ENCODE measurements at regions not wholly inside any gene's neighbourhood (a gene's known extent, or its start where the extent isn't known, plus 50 kb on each side); places are given as distances from the start of the nearest gene placed in this dataset.

GRCh38 chr1:234943836-234944402 lies 184.7 kb downstream of the TOMM20 start:
- no peaks in the 10 kb centered on the region for H3K27me3 Mint-ChIP-seq (ENCODE audit: low read depth, unreplicated experiment)
- FAIRE-seq = no peak

GRCh38 chr1:234942879-234943506 lies 185.6 kb downstream of the TOMM20 start:
- Mint-ChIP-seq H3K36me3 (ENCODE audit: low read depth, unreplicated experiment) (no peaks in the 10 kb centered on the region), H3K4me3 (ENCODE audit: unreplicated experiment) (no peak overlapping the region), H3K27ac (ENCODE audit: unreplicated experiment) (no peak overlapping the region), H3K4me1 (ENCODE audit: low read depth, unreplicated experiment) (no peaks in the 10 kb centered on the region), H3K9me3 (ENCODE audit: unreplicated experiment) (no peaks in the 10 kb centered on the region), H3K27me3 (ENCODE audit: low read depth, unreplicated experiment) (no peaks in the 10 kb centered on the region)
- Histone ChIP-seq H3K36me3 (ENCODE audit: insufficient read depth, low read length) (no peaks in the 10 kb centered on the region), H3K9ac (ENCODE audit: low read length) (no peak overlapping the region), H3K4me3 (ENCODE audit: insufficient read depth, low read depth, low read length) (no peak overlapping the region), H4K20me1 (ENCODE audit: insufficient read depth, low read length) (no peaks in the 10 kb centered on the region), H3K79me2 (ENCODE audit: insufficient read depth, low read length) (no peaks in the 10 kb centered on the region), H3K9me3 (ENCODE audit: insufficient read depth, low read depth, low read length) (no peaks in the 10 kb centered on the region), H2AFZ (ENCODE audit: low read depth, low read length) (no peak overlapping the region), H3K27me3 (ENCODE audit: insufficient read depth, low read length) (no peaks in the 10 kb centered on the region), H3K4me1 (ENCODE audit: insufficient read depth, low read length) (no peaks in the 10 kb centered on the region), H3K4me2 (ENCODE audit: low read length) (no peak overlapping the region), H3K27ac (ENCODE audit: low read depth, low read length) (no peak overlapping the region)
- FAIRE-seq (no peak), DNase-seq (ENCODE audit: low read depth) (no peak)
- TF ChIP-seq EZH2 (IDR thresholded peaks at IDR 0.05; ENCODE audit: insufficient read depth, low read length) = no peak
- no peak for TF ChIP-seq CTCF (IDR thresholded peaks at IDR 0.05; ENCODE audit: insufficient read depth, low read depth, low read length)

More at GRCh38 chr1:234943836-234944402, 184.7 kb downstream of the TOMM20 start:
- Histone ChIP-seq H3K36me3 (ENCODE audit: insufficient read depth, low read length) (no peaks in the 10 kb centered on the region), H3K27ac (ENCODE audit: low read depth, low read length) (no peak overlapping the region), H3K27me3 (ENCODE audit: insufficient read depth, low read length) (no peaks in the 10 kb centered on the region), H3K4me2 (ENCODE audit: low read length) (no peak overlapping the region), H3K79me2 (ENCODE audit: insufficient read depth, low read length) (no peaks in the 10 kb centered on the region), H4K20me1 (ENCODE audit: insufficient read depth, low read length) (no peaks in the 10 kb centered on the region), H2AFZ (ENCODE audit: low read depth, low read length) (no peak overlapping the region), H3K9ac (ENCODE audit: low read length) (no peak overlapping the region), H3K4me3 (ENCODE audit: insufficient read depth, low read depth, low read length) (no peak overlapping the region), H3K9me3 (ENCODE audit: insufficient read depth, low read depth, low read length) (no peaks in the 10 kb centered on the region), H3K4me1 (ENCODE audit: insufficient read depth, low read length) (no peaks in the 10 kb centered on the region)
- H3K4me1 Mint-ChIP-seq (ENCODE audit: low read depth, unreplicated experiment) = no peaks in the 10 kb centered on the region
- H3K9me3 Mint-ChIP-seq (ENCODE audit: unreplicated experiment) = no peaks in the 10 kb centered on the region
- H3K4me3 Mint-ChIP-seq (ENCODE audit: unreplicated experiment) = no peak overlapping the region
- no peak for DNase-seq (ENCODE audit: low read depth)
- H3K36me3 Mint-ChIP-seq (ENCODE audit: low read depth, unreplicated experiment) = no peaks in the 10 kb centered on the region
- H3K27ac Mint-ChIP-seq (ENCODE audit: unreplicated experiment) = no peak overlapping the region
- no peak for TF ChIP-seq CTCF (IDR thresholded peaks at IDR 0.05; ENCODE audit: insufficient read depth, low read depth, low read length)
- no peak for TF ChIP-seq EZH2 (IDR thresholded peaks at IDR 0.05; ENCODE audit: insufficient read depth, low read length)

- no peaks in the 10 kb centered on the region for H3K36me3 Mint-ChIP-seq (ENCODE audit: low read depth, unreplicated experiment)
- no peak for FAIRE-seq
- Histone ChIP-seq H3K27me3 (ENCODE audit: insufficient read depth, low read length) (no peaks in the 10 kb centered on the region), H3K9me3 (ENCODE audit: insufficient read depth, low read depth, low read length) (no peaks in the 10 kb centered on the region), H3K27ac (ENCODE audit: low read depth, low read length) (no peak overlapping the region), H3K4me2 (ENCODE audit: low read length) (no peak overlapping the region), H3K4me1 (ENCODE audit: insufficient read depth, low read length) (no peaks in the 10 kb centered on the region), H2AFZ (ENCODE audit: low read depth, low read length) (no peak overlapping the region), H4K20me1 (ENCODE audit: insufficient read depth, low read length) (no peaks in the 10 kb centered on the region), H3K4me3 (ENCODE audit: insufficient read depth, low read depth, low read length) (no peak overlapping the region), H3K9ac (ENCODE audit: low read length) (no peak overlapping the region), H3K79me2 (ENCODE audit: insufficient read depth, low read length) (no peaks in the 10 kb centered on the region), H3K36me3 (ENCODE audit: insufficient read depth, low read length) (no peaks in the 10 kb centered on the region)
- no peaks in the 10 kb centered on the region for H3K4me1 Mint-ChIP-seq (ENCODE audit: low read depth, unreplicated experiment)
- peak; percentile 71 for DNase-seq (ENCODE audit: low read depth)
- H3K9me3 Mint-ChIP-seq (ENCODE audit: unreplicated experiment) = no peaks in the 10 kb centered on the region
- H3K27me3 Mint-ChIP-seq (ENCODE audit: low read depth, unreplicated experiment) = no peaks in the 10 kb centered on the region
- no peak overlapping the region for H3K27ac Mint-ChIP-seq (ENCODE audit: unreplicated experiment)
- TF ChIP-seq CTCF (IDR thresholded peaks at IDR 0.05; ENCODE audit: insufficient read depth, low read depth, low read length) = no peak
- TF ChIP-seq EZH2 (IDR thresholded peaks at IDR 0.05; ENCODE audit: insufficient read depth, low read length) = no peak
- H3K4me3 Mint-ChIP-seq (ENCODE audit: unreplicated experiment) = no peak overlapping the region
These were observed 186.7 kb downstream of the TOMM20 start for GRCh38 chr1:234942012-234942332.

Data from astrocyte (in vitro differentiated cells and primary cell).